Right lobe of liver (tissue), 6 donors: ENCODE measurements at regions not wholly inside any gene's neighbourhood (a gene's known extent, or its start where the extent isn't known, plus 50 kb on each side); places are given as distances from the start of the nearest gene placed in this dataset.

ENCODE experiments used
- ATAC-seq, 4 donors: fragments of 200-7000 bp; cut with Tn5 transposase; one replicate each; pipeline ENCODE4 v1.9.1; 2020; ENCODE audit warnings: mild to moderate bottlenecking in 4 of 4, moderate library complexity in 4 of 4
- DNase-seq, 3 donors: peaks; one replicate each; pipeline ENCODE4 v3.0.0-alpha.2; 2020
- H3K27ac ChIP-seq, 3 donors: fragments of 200-600 bp; one replicate each; pipeline ENCODE4 v1.8.0; 2022
- H3K27me3 ChIP-seq, 2 donors: fragments of 200-600 bp; one replicate each; pipeline ENCODE4 v1.8.0; 2022
- H3K36me3 ChIP-seq, 4 donors: fragments of 200-600 bp; sonication (generic) in 1 of 4; one replicate each; pipeline versions ENCODE4 v1.5.1 to v1.8.0; 2017 to 2022; ENCODE audit warnings: control low read depth in 1 of 4
- H3K4me1 ChIP-seq, 4 donors: fragments of 200-600 bp; sonication (generic) in 1 of 4; one replicate each; pipeline versions ENCODE4 v1.5.1 to v1.8.0; 2017 to 2022; ENCODE audit warnings: control low read depth in 1 of 4
- H3K4me3 ChIP-seq, 3 donors: fragments of 200-600 bp; one replicate each; pipeline ENCODE4 v1.8.0; 2022
- H3K9me3 ChIP-seq, 4 donors: fragments of 200-600 bp; sonication (generic) in 1 of 4; one replicate each; pipeline versions ENCODE4 v1.5.1 to v1.8.0; 2017 to 2022; ENCODE audit warnings: control low read depth in 1 of 4
- CTCF ChIP-seq, 4 donors: fragments of 200-600 bp in 3 of 4; fragments of 450-650 bp in 1 of 4; IDR thresholded peaks; one replicate each; pipeline versions ENCODE4 v1.5.1 to v1.8.0; 2016 to 2022; ENCODE audit warnings: antibody characterized with exemption in 4 of 4, mild to moderate bottlenecking in 2 of 4
- POLR2A ChIP-seq: fragments of 450-650 bp; IDR thresholded peaks from one replicate; pipeline ENCODE4 v1.6.1; 2017; ENCODE audit warnings: antibody characterized with exemption, mild to moderate bottlenecking
- WGBS: methylation state at CpG from one replicate; pipeline ENCODE4 v1.1.6; 2018; ENCODE audit warnings: low coverage, low lambda C conversion rate; ENCODE audit not compliant: insufficient coverage; ENCODE audit errors: missing lambda C conversion rate; 5-methylcytosine and 5-hydroxymethylcytosine counted together
- intact Hi-C, 2 donors: fragments of 100-400 bp; cut with DNase I; formaldehyde crosslinking; loops; one replicate each; pipeline versions ENCODE4 v1.11.2 to v1.14.1; 2022
- donor health status: DM: no; HTN: yes; CAD: no.
- donor health status: DM: no; HTN: no; CAD: no.
- donor health status: DM: no; HTN: no; CAD: no.
- donor health status: DM: no; HTN: yes; CAD: no.
- donor health status: DM: no; HTN: yes; CAD: no.

- Histone ChIP-seq H3K36me3 (no peaks in the 10 kb centered on the region), H3K27me3 (no peaks in the 10 kb centered on the region), H3K27ac (no peak overlapping the region), H3K9me3 (no peaks in the 10 kb centered on the region), H3K4me1 (no peaks in the 10 kb centered on the region), H3K4me3 (no peak overlapping the region)
- TF ChIP-seq POLR2A: no peak
- TF ChIP-seq CTCF (IDR thresholded peaks at IDR 0.05): no peak
- intact Hi-C loops: no loop called here
- DNase-seq (no peak), ATAC-seq (no peak)
- 89% methylated on average over 3 of the region's 3 CpGs for WGBS
Observed at GRCh38 chr3:22971497-22971896, 231.6 kb upstream of the UBE2E2 start.

GRCh38 chr3:22977042-22977441 is 226.1 kb upstream of the UBE2E2 start:
- Histone ChIP-seq H3K36me3 (no peaks in the 10 kb centered on the region), H3K9me3 (no peaks in the 10 kb centered on the region), H3K27me3 (no peaks in the 10 kb centered on the region), H3K4me1 (no peaks in the 10 kb centered on the region), H3K4me3 (no peak overlapping the region), H3K27ac (no peak overlapping the region)
- no peak for TF ChIP-seq POLR2A
- TF ChIP-seq CTCF (IDR thresholded peaks at IDR 0.05): no peak
- intact Hi-C loops: no loop called here
- no CpG with 5 or more reads among the region's 2 CpGs for WGBS
- DNase-seq: no peak
- ATAC-seq: peak in 1 of 4 donors; percentile 20

GRCh38 chr3:22977650-22978289 is 225.4 kb upstream of the UBE2E2 start:
- TF ChIP-seq CTCF (IDR thresholded peaks at IDR 0.05): no peak
- TF ChIP-seq POLR2A: no peak
- ATAC-seq: peak in 1 of 4 donors; percentile 20
- no peaks in the 10 kb centered on the region for H3K9me3 ChIP-seq
- H3K27me3 ChIP-seq: no peaks in the 10 kb centered on the region
- 50% methylated on average over 3 of the region's 3 CpGs for WGBS
- H3K4me1 ChIP-seq: no peaks in the 10 kb centered on the region
- H3K27ac ChIP-seq: no peak overlapping the region
- H3K4me3 ChIP-seq: no peak overlapping the region
- intact Hi-C loops: no loop called here
- no peak for DNase-seq
- H3K36me3 ChIP-seq: no peaks in the 10 kb centered on the region

- Histone ChIP-seq H3K4me3 (no peak overlapping the region), H3K27me3 (no peaks in the 10 kb centered on the region), H3K27ac (no peak overlapping the region), H3K4me1 (no peaks in the 10 kb centered on the region), H3K9me3 (no peaks in the 10 kb centered on the region), H3K36me3 (no peaks in the 10 kb centered on the region)
- 80% methylated on average over 4 of the region's 4 CpGs for WGBS
- DNase-seq: no peak
- no peak for ATAC-seq
- no peak for TF ChIP-seq POLR2A
- no peak for TF ChIP-seq CTCF (IDR thresholded peaks at IDR 0.05)
- intact Hi-C loops: no loop called here
Observed at GRCh38 chr3:22979581-22979980, 223.5 kb upstream of the UBE2E2 start.

GRCh38 chr3:22980346-22980745 is 222.8 kb upstream of the UBE2E2 start:
- Histone ChIP-seq H3K27me3 (no peaks in the 10 kb centered on the region), H3K36me3 (no peaks in the 10 kb centered on the region), H3K4me3 (no peak overlapping the region), H3K27ac (no peak overlapping the region), H3K9me3 (no peaks in the 10 kb centered on the region), H3K4me1 (no peaks in the 10 kb centered on the region)
- intact Hi-C loops: no loop called here
- ATAC-seq: no peak
- 63% methylated on average over 7 of the region's 7 CpGs for WGBS
- DNase-seq: no peak
- TF ChIP-seq POLR2A (no peak), CTCF (IDR thresholded peaks at IDR 0.05) (no peak)
